GM21576 (cell line): ENCODE measurements at regions not wholly inside any gene's neighbourhood (a gene's known extent, or its start where the extent isn't known, plus 50 kb on each side); places are given as distances from the start of the nearest gene placed in this dataset.
"Not testable (repeated sequence)": the region's sequence is repeated elsewhere in the genome, so short reads cannot be mapped to it uniquely, and the experiment has no call there.

Source experiments
- ATAC-seq: cut with Tn5 transposase; IDR thresholded peaks from one replicate; pipeline ENCODE4 v1.9.1; 2021; ENCODE audit warnings: mild to moderate bottlenecking, moderate library complexity; ENCODE audit not compliant: unreplicated experiment

DNA sequence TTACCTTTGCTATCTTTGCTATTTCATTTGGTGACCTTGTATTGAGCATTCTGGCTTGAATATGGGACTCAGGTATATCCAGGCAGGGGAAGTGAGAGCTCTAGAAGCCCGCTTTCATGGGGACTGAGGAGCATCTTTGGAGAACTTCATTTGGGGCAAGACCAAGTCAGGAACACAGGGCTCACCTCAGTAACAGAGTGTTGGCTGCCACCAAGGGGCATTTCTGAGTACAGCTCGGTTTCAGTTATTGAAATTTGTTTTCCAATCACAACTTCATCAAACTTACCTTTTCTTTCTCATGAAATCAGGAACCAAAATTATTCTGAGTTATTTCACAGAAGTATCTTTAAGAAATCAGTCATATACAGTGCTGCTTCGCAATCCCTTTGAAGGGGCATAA, 337.2 kb downstream of the C7orf25 start:
- no peak for ATAC-seq

DNA sequence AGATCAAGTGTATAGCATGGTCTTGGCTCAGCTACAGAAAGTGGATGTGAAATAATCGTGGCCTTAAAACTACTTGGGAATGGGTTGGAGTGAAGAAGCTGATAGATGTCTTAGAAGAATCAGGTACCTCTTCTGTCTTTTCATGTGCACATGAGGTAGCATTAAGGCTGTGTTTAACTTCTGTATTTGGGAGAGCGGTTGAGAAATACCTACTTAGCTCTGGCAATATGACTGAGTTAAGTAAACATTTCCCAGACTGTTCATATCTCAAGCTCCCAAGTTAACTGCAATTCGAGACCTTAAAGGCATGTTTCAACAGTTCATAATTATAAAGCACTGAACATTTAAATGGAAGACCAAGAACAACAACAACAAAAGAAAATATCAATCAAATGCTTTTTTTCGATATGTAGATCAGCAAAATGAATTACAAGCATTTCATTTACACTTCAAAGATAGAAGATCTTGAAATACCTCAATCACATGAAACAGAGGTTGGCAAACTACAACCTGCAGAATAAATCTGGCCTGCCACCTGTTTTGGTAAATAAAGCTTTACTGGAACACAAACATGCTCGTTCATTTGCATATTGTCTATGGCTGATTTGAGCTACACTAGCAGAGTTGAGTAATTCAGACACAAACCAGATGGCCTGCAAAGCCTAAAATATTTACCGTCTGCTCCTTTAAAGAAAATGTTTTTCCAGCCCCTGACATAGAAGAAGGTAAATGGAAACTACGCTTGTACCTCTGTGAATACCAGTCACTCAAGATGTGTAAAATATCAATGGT, 337.1 kb upstream of the GLI3 start:
- ATAC-seq, result no peak

DNA sequence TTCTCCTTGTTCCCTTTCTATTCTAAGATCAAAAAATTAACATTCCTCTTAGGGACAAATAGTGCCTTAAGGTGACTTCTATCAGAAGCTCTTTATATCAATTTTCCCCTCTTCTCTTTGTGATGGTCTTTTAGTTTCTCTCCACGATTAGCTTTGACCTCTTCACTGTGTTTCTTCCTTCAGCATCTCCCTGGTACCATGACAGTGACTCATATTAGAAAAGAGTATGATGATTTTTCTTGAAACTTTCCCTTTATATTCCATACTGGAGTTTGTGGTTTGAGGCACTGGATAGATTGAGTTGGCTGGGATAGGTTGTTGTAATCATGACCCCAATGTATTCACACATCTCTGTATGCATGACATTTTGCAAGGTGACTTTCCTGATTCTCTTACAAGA, 335.6 kb upstream of the GLI3 start:
- ATAC-seq, result no peak

DNA sequence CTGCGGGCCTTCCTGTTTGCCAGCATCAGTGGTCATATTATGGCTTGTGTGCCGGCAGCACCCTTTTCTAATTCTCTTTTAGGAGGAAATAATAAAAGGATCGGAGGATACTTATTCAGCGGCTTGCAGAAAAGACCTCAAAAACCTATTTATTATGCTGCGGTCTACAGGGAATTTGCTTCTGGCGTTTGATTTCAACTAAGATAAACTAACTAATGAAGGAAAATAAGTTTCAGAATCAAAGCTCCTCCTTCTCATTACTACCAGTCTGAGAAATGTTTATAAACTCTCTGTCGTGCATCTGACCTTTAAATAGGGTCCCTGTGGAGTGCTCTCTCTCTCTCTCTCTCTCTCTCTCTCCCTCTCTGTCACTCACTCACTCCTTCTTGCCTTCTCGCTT, 335.0 kb upstream of the GLI3 start:
- no peak for ATAC-seq

DNA sequence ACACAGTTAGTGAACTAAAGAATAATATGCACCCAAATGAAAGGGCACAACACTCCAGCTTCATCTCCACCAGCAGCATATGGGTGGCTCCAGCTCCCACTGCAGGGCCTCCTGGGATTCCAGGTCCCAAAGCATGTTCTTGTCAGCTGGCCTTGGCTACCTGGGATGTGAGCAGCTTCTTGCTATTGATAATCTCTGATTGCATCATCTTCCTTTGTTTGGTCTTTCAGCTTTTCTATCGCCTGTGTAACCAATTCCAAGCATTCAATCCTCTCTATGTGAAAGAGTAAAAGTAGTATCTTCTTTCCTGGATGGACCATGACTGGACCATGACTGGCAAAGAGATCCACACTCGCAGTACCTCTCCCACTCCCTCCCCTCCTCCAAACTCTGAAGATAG, 333.9 kb upstream of the GLI3 start:
- ATAC-seq, result no peak

DNA sequence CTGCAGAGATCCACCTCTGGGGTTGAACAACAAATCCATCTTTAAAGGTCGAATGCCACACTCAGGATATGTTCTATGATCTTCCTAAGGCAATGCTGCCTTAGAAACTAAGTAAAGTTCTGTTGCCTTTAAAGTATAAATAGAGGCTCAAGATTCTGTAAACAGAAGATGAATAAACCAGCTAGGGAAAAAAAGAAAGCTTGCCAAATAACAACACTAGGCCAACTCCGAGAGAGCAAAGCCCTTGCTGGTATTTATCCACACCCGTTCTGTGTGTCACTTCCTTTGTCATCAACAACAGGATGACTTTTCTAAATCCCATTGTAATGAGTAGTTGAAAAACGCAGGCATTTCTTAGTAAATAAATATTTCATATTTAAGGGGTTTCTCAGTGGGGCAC, 330.0 kb upstream of the GLI3 start:
- ATAC-seq, result no peak

DNA sequence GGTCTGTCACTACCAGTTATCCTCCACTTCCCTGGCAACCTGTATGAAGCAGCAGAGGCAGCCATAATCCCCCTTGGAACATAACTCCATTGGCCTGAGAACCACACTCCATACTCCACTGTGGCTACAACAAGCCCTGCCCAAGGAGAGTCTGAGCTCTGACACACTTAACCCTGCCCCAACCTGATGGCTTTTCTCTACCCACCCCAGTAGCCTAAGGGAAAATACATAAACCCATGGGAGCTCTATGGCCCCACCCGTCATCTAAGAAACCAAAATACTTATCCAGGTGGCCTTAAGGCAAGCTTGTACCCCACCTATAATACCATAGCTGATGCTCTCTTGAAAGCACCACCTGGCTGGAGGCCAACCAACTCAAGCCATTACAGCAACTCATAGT, 324.8 kb upstream of the GLI3 start:
- ATAC-seq, result no peak

DNA sequence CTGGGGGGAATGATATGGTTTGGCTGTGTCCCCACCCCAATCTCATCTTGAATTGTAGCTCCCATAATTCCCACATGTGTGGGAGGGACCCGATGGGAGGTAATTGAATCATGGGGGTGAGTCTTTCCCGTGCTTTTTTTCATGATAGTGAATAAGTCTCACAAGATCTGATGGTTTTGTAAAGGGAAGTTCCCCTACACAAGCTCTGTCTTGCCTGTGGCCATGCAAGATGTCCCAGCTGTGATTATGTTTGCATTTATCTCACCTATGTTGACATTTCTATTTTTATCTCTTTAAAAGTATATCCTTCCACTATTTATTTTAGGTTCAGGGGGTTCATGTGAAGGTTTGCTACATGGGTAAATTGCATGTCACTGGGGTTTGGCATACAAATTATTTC, 323.9 kb upstream of the GLI3 start:
- ATAC-seq, result no peak

DNA sequence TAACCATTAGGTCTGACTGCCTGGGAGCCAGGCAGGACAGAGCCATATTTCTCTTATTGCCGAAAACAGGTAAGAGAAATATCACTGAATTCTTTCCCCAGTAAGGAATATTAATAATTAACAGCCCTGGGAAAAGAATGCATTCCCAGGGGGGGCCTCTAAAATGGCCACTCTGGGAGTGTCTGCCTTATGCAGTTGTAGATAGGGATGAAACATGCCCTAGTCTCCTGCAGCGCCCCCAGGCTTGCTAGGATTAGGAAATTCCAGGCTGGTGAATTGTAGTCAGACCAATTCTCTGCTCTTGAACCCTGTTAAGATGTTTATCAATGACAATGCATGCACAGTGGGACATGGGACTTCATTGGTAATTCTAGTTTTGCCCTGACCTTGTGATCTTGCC, 317.9 kb upstream of the GLI3 start:
- not testable (repeated sequence) for ATAC-seq

DNA sequence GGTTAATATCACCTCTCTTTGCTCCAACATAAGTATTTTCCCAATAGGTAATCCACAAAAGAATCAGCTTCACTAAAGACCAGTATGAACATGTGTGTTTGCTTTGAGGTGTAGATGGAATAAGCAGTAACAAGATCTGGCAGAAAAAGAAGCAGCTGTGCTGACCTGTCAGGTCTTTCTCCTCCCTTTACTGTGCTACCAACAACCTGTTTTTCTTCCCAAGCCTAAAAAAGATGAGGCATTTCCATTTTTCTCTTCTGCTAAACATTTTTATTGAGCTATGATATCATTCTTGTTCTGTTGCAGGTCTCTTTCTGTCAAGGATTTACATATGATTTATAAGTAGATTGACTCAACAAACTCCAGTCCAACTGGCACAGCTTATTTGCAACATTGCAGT, 315.2 kb upstream of the GLI3 start:
- ATAC-seq, result no peak

DNA sequence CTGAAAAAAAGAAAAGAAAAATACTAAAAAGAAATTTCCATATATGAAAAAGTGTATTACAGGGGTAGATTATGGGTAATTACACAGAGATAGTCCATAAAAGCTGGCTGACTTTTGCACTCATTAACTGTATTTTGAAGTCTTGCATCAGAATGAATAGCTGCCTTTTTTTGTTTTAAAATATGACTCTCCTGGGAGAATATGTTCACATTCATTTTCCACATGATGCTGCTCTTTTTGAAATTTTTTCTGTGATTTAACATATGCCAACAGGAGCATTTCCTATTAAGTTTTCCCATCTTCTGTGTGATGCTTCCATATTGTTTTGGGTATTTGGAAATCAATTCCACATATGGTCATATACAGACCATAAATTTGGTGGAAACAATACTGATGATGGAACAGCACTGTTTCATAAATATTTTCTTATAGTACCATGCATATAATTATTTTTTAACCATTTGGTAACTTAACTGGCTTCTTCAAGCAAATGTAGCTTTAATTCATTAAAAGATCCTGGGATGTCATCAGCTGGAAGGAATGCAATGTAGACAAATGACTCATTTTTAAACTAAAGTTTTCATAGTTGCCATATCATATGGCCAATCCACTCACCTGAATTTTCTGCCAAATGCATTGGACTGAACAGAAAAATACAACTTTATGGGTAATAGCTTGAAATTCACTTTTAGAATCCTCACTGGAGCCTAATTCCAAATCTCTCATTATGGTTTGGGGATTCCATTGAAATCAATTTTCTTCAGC, 313.9 kb upstream of the GLI3 start:
- no peak for ATAC-seq

DNA sequence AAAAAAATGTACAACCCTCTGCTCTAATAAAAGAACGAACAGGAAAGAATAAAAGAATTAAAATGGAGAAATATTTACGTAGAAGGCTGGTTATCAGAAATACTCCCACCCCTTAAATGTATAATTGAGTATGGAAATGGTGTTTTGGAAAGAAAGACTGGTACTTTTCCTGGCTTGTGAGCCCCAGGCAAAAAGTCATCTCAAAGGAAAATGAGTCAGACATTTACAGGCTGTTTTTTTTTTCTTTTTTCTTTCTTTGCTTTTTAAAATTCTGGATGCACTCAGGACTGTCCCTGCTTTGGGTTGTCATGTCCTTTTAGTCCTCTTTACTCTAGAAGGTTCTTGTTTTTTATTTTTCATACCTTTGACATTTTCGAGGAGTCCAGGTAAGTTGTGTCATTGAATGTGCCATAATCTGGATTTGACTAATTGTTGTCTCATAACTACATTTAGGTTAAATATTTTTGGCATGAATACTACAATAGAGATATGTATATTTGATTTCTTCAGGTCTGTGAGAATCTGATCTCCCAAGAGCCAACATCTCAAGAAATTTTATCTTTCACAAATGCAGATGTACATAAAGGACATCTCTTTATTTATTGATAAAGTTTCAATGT, 313.0 kb upstream of the GLI3 start:
- no peak for ATAC-seq

DNA sequence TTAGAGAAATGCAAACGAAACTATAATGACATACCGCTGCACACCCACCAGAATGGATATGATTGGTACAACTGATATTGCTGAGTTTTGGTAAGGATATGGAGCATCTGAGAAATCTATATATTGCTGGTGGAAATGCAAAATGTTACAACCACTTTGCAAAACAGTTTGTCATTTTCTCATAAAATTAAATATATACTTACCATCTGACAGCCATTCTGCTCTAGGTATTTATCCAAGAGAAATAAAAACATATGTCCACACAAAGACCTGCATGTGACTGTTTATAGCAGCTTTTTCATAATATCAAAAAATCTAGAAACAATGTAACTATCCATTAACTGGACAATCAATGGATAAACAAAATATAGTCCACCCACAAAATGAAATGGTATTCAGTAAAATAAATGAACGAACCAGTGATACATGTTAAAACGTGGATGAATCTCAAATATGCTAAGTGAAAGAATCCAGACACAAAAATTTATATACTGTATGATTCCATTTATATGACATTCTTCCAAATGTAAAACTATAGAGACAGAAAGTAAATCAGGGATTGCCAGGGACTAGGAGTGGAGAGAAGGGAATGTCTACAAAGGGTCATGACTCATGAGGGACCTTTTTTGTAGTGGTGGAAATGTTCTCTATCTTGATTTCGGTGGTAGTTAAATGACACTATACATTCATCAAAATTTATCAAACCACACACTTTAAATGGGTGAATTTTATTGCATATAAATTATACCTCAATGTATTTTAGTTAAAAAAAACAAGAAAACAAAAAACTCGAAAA, 312.0 kb upstream of the GLI3 start:
- no peak for ATAC-seq

DNA sequence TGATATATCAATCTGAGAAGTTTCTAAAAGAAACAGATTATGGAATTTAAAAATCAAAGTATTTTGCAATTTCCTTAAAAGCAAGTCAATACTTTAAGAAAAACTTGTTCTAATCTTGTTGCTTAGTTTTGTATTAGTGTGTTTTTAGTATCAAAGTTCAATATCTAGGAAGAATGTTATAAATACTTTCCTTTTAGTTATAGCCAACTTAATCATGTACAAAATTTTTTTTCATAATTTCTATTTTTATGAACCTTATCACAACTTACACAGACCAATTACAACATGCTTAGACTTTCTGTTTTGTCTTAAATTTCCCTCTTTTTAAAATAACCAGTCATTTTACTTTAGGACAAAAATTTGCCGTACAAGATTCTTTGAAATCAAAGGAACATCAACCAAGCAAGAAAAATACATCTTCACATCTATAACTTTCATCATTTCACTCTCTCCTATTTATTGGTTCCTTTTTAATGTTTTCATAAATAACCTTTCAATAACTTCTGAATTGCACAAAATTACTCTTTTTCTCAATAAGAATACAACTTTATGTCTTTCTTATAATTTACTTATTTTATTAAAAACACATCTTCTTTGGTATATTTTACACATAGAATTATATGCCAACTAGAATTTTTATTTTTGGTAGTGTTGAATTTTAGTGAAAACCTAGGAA, 308.2 kb upstream of the GLI3 start:
- ATAC-seq, result no peak

DNA sequence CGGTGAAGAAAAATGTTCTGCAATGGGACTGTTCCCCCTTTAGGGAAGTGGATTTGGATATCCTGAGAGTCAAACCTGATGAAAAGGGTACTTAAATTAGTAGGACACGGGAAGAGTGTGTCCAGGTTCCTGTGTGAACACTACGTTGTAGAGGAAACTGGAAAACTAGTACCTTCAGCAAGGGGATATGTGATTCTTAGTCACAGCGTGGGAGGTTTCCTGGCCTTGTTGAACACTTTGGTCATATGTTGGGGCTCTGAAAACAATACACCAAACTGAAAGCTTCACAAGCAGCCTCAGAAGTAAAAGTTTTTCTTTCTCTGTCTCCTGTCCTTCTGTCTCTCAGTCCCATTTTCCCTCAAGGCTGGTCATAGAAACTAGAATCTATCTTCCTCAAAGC, 306.9 kb upstream of the GLI3 start:
- ATAC-seq, result no peak

DNA sequence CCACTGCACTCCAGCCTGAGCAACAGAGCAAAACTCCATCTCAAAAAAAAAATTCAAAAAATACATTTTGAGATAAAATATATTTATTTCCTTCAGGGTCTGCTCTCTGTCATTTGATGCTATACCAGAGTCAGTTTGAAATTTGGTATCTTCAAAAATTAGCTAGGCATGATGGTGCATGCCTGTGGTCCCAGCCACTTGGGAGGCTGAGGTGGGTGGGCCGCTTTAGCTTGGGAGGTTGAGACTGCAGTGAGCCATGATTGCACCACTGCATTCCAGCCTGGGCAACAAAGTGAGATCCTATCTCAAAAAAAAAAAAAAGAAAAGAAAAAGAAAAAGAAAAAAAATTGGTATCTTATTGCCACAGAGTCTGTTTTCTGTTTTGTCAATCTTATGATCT, 305.4 kb upstream of the GLI3 start:
- not testable (repeated sequence) for ATAC-seq

DNA sequence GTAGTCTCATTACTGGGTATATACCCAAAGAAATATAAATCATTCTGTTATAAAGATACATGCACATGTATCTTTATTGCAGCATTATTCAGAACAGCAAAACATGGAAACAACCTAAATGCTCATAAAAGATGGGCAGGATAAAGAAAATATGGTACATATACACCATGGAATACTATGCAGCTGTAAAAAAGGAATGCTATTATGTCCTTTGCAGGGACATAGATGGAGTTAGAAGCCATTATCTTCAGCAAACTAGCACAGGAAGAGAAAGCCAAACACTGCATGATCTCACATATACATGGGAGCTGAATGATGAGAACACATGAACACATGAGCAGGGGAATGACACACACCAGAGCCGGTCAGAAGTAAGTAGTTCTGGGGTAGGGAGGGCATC, 297.4 kb upstream of the GLI3 start:
- no peak for ATAC-seq

DNA sequence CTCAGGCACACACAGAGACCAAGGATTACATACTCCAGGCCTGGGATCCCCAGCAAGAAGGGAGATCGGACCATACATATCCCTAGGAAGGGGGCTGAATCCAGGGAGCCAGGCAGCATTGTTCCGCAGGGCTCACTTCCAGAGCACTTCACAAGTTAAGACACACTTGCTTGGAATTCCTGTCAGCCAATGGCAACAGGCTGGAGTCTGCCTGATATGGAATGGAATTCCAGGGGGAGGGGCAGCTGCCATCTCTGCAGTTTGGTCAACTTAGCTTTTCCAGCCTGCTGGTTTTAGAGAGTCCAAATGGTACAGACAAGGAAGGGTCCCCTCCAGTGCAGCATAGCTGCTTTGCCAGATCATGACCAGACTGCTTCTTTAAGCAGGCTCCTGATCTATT, 290.0 kb upstream of the GLI3 start:
- ATAC-seq, result no peak

DNA sequence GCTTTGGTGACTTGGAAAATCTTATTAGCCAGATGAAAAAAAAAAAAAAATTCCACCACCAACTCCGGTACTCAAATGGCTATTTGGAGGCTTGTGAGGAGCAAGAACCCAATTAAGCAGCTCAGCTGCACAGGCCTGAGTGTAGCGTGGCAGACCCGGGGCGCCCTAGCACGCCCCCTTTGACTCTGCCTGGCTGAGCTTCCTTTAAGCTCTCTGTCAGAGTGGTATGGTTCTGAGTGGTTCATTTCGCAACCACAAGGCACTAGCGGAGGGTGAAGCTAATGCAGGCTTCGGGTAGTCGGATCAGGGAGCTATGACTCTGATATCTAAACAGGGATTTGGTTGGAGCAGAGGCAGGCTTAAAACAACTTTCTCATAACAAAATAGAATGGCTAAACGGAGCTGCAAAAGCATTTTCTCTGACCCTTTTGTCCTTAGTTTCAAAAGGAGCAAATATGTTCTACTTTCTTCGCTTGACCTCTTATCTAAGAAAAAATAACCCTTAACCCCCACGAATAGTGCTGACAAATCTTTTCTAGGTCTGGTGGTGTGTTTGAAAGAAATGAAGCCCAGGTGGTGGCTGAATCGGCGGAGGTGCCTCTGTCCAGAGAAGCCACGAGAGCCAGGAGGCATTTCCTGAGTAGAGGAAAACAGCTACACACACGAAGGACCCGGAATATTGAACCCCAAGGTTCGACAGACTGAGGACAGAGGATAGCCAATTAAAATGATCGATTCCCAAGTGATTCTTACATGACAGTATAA, 285.4 kb upstream of the GLI3 start:
- no peak for ATAC-seq

DNA sequence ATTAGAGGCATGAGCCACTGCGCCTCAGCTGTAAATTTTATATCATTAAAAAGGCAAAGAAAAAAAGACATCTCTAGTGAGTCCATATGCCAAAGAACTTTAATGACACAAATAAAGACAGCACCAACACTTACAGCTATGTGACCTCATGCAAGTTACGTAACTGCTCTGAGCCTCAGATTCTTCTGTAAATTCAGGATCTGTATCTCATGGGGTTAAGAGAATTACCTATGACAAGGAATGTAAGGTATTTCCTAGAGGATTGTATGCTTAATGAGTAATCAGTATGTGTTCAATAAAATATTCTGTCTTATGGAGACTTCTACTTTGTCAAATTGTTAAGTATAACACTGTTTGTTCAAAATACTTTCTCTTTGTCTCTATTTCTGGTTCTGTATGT, 274.0 kb upstream of the GLI3 start:
- ATAC-seq, result no peak
